Effector memory CD8-positive, alpha-beta T cell (primary cell): ENCODE measurements at regions not wholly inside any gene's neighbourhood (a gene's known extent, or its start where the extent isn't known, plus 50 kb on each side); places are given as distances from the start of the nearest gene placed in this dataset.

Source experiments
- ATAC-seq: fragments of 150-1000 bp; cut with Tn5 transposase; replicated peaks from 2 replicates; pipeline ENCODE4 v1.10.0; 2021; ENCODE audit warnings: mild to moderate bottlenecking, moderate library complexity
- DNase-seq, 3 experiments: peaks; one replicate each; pipeline ENCODE4 v3.0.0; 2021
- H3K27ac Mint-ChIP-seq, 2 donors: one replicate each; pipeline ENCODE4 v1.8.0; 2022; ENCODE audit warnings: mild to moderate bottlenecking in 2 of 2, mixed read lengths in 2 of 2, moderate library complexity in 2 of 2
- H3K27me3 Mint-ChIP-seq, 2 donors: one replicate each; pipeline ENCODE4 v1.8.0; 2022; ENCODE audit warnings: mixed read lengths in 2 of 2
- H3K36me3 Mint-ChIP-seq: one replicate; pipeline ENCODE4 v1.8.0; 2022; ENCODE audit warnings: mild to moderate bottlenecking, moderate library complexity, mixed read lengths; ENCODE audit not compliant: insufficient read depth
- H3K4me1 Mint-ChIP-seq, 2 donors: one replicate each; pipeline ENCODE4 v1.8.0; 2022; ENCODE audit warnings: low read depth in 2 of 2, mixed read lengths in 2 of 2
- H3K4me3 Mint-ChIP-seq, 2 donors: one replicate each; pipeline ENCODE4 v1.8.0; 2022; ENCODE audit warnings: mild to moderate bottlenecking in 2 of 2, mixed read lengths in 2 of 2, moderate library complexity in 2 of 2
- H3K9me3 Mint-ChIP-seq, 2 donors: one replicate each; pipeline ENCODE4 v1.8.0; 2022; ENCODE audit warnings: mixed read lengths in 2 of 2

DNA sequence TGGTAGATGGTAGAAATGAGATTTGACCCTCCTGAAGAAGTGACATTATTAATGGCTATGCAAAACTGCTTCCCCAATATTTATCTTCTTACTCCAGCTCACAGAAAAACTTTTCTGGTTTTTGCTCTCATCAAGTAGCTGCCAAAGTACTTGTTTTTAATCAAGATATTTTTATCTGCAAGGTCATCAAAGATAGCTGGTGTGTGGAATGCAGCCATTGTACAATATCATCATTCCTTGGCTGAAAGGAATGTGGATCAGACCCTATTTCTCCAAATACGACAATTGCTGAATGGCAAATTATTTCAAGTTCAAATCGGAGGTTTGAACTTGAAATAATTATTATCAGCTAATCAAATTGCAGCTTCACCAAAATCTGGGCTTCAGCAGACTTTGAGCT, 126.9 kb upstream of the SLC7A14 start:
- no peak for DNase-seq
- no peaks in the 10 kb centered on the region for H3K36me3 Mint-ChIP-seq
- H3K9me3 Mint-ChIP-seq: peaks cover 0 to 3% of the 10 kb centered on the region in 2 donors
- H3K4me1 Mint-ChIP-seq: no peaks in the 10 kb centered on the region
- H3K4me3 Mint-ChIP-seq: no peak overlapping the region
- no peak overlapping the region for H3K27ac Mint-ChIP-seq
- ATAC-seq: no peak
- H3K27me3 Mint-ChIP-seq: peaks cover 54 to 68% of the 10 kb centered on the region in 2 donors

DNA sequence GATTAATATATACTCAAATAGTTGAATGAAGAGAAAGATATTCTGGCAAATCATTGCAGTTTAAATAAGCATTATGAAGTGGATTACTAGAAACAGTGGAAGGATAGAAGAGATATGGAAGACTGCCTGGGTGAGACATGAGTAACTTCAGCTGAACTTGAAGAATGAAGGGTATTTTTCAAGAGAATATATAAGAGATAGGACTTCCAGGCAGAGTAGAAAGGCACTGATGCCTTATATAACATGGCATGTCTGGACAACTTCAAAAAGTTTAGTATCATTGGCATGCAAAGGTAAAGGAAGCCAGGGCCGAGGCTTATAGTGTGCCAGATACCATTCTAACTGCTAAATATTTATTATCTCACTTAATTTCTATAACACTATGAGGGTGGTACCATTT, 126.5 kb upstream of the SLC7A14 start:
- no peak for DNase-seq
- peaks cover 0 to 3% of the 10 kb centered on the region in 2 donors for H3K9me3 Mint-ChIP-seq
- no peaks in the 10 kb centered on the region for H3K4me1 Mint-ChIP-seq
- H3K4me3 Mint-ChIP-seq: no peak overlapping the region
- no peak overlapping the region for H3K27ac Mint-ChIP-seq
- no peaks in the 10 kb centered on the region for H3K36me3 Mint-ChIP-seq
- peaks cover 55 to 68% of the 10 kb centered on the region in 2 donors for H3K27me3 Mint-ChIP-seq
- no peak for ATAC-seq

DNA sequence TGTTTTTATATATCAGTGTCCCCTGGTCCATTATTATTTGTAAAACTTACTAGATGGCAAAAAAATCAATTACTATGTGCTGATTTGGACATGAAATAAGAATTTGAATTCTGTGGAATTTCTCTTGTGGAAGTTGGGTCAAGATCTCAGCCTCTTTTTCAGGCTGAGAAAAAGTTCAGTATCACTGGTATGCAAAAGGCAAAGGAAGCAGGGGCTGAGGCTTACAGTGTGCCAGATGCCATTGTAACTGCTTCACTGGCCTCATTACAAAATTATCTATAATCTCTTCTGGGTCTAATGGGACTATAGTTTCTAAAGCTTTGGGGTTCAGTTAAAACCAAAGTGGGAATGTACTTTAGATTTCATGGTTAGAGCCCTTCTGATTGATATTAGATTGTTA, 125.9 kb upstream of the SLC7A14 start:
- no peaks in the 10 kb centered on the region for H3K4me1 Mint-ChIP-seq
- peaks cover 0 to 3% of the 10 kb centered on the region in 2 donors for H3K9me3 Mint-ChIP-seq
- peaks cover 53 to 67% of the 10 kb centered on the region in 2 donors for H3K27me3 Mint-ChIP-seq
- no peak for DNase-seq
- H3K27ac Mint-ChIP-seq: no peak overlapping the region
- ATAC-seq: no peak
- H3K4me3 Mint-ChIP-seq: no peak overlapping the region
- no peaks in the 10 kb centered on the region for H3K36me3 Mint-ChIP-seq

DNA sequence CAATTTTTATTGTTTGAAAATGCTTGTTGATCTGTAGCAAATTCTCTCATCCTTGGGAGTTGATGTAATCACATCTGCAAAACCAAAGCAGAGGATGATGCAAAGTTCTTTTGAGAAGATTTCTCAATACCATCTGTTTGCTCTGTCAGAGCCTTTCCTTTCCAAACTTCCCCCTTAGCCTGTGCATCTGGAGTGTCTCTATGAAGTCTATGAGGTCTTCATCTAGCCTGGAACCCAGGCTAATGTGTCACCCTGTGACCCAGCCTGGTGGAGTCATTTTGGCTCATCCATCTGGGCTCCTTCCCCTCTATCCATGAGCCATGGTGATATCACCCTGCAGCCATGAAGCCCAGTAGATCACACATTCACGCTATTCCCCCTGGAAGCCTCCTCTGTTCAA, 123.2 kb upstream of the SLC7A14 start:
- peaks cover 48 to 57% of the 10 kb centered on the region in 2 donors for H3K27me3 Mint-ChIP-seq
- ATAC-seq (no peak), DNase-seq (no peak)
- peaks cover 0 to 5% of the 10 kb centered on the region in 2 donors for H3K9me3 Mint-ChIP-seq
- no peaks in the 10 kb centered on the region for H3K4me1 Mint-ChIP-seq
- no peaks in the 10 kb centered on the region for H3K36me3 Mint-ChIP-seq
- no peak overlapping the region for H3K4me3 Mint-ChIP-seq
- no peak overlapping the region for H3K27ac Mint-ChIP-seq

DNA sequence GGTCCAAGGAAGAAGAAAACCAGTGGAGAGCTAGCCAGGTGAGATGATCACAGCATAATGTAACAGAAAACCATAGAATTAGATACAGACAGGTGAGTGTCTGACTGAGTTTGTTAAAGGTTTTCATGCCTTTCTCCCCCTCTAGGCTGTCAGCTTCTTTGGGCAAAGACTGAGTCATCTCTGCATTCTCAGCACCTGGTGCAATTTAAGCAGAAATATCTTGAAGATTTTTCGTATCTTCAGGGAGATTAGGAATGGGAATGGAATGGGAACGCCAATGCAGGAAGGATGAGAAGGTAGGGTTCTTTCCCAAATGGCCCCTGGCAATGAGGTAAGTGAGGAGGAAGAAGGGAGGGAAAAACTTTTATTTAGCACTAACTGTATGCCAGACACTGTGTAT, 122.0 kb upstream of the SLC7A14 start:
- peaks cover 0 to 5% of the 10 kb centered on the region in 2 donors for H3K9me3 Mint-ChIP-seq
- H3K27ac Mint-ChIP-seq: no peak overlapping the region
- ATAC-seq (no peak), DNase-seq (no peak)
- H3K27me3 Mint-ChIP-seq: peaks cover 48 to 57% of the 10 kb centered on the region in 2 donors
- H3K36me3 Mint-ChIP-seq: no peaks in the 10 kb centered on the region
- no peaks in the 10 kb centered on the region for H3K4me1 Mint-ChIP-seq
- H3K4me3 Mint-ChIP-seq: no peak overlapping the region

DNA sequence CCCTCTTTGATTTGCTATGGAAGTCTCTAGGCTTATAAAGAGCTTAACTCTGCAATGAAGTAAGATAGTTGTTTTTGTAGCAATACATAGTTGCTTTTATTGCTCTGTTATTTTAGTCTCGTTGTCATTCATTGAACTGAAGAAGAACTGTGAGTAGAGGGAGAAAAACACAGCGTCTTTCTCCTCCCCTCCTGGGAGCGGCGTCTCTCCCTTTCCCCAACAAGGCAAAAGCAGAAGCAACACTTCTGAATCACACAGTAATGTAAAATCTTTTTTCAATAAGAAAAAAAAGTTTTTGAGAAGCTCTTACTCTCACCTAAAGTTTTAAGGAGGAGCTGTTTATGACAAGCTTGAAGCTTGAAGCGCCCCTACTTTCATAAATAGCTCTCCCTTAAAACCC, 119.3 kb upstream of the SLC7A14 start:
- no peaks in the 10 kb centered on the region for H3K36me3 Mint-ChIP-seq
- no peak for DNase-seq
- H3K9me3 Mint-ChIP-seq: peaks cover 0 to 5% of the 10 kb centered on the region in 2 donors
- H3K4me3 Mint-ChIP-seq: no peak overlapping the region
- H3K4me1 Mint-ChIP-seq: no peaks in the 10 kb centered on the region
- no peak overlapping the region for H3K27ac Mint-ChIP-seq
- H3K27me3 Mint-ChIP-seq: peaks cover 26 to 46% of the 10 kb centered on the region in 2 donors
- no peak for ATAC-seq

DNA sequence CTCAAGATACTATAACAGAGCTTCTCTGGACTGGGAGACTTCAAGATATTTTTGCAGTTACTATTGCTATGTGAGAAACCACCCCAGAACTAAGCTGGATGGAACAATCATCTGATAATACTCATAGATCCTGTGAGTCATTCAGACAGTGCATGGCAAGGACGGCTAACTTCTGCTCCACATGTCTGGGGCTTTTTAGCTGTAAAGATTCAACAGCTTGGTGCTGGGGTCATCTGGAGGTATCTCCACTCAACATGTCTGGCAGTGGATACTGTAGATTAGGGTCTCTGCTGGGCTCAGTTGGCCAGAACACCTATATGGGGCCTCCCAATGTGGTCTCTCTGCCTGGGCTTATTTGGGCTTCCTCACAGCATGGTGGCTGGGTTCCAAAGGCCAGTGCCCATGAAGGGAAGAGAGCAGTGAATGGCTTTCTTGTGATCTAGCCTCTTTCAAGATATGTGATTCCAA, 117.3 kb upstream of the SLC7A14 start:
- no peak overlapping the region for H3K4me3 Mint-ChIP-seq
- H3K9me3 Mint-ChIP-seq: peaks cover 0 to 2% of the 10 kb centered on the region in 2 donors
- peaks cover 31 to 32% of the 10 kb centered on the region in 2 donors for H3K27me3 Mint-ChIP-seq
- no peaks in the 10 kb centered on the region for H3K36me3 Mint-ChIP-seq
- DNase-seq (no peak), ATAC-seq (no peak)
- no peaks in the 10 kb centered on the region for H3K4me1 Mint-ChIP-seq
- H3K27ac Mint-ChIP-seq: no peak overlapping the region

DNA sequence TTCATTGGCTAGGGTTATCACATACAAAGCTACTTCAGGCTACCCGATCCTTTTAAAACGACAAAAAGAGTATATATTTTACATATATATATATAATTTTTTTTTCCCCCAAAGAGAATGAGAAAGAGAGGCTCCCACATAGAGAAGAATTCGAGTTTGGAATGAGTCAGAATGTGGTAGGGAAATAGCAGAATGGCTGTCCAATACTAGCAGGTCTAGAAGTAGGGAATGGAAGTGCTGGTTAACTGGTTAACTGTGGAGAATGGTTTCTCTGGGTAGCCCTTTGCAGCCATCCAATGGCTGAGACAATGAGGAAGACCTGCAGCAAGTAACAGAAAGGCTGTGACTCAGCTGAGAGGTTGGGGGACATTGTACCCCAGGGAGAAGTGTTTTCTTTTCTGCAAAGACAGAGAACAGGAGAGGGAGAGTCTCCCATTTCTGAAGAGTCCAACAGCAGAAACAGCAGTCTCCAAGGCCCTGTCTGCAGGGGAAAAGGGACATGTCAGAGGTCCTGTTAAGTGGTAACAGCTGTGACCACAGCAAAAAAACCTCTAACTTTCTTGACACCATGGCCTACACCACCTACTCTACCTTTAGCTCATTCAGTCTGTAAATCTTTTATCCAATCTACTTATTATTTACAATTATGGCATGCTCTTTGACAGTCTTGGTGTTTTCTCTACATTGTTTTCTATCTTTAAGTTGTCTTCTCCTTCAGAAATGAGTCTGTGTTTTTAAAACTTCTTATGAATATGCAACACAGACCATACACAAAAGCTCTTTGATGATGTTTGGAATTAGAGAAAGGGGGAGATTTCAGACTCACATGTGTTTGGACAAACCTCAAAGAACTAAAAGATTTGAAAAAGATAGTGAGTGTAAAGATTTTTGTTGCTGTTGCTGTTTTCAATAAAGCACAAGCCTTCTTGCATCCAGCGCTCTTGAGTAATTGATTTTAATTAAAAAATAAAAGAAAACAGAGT, 116.1 kb upstream of the SLC7A14 start:
- Mint-ChIP-seq H3K4me1 (no peaks in the 10 kb centered on the region), H3K4me3 (no peak overlapping the region), H3K9me3 (peaks cover 0 to 2% of the 10 kb centered on the region in 2 donors), H3K27ac (no peak overlapping the region), H3K36me3 (no peaks in the 10 kb centered on the region), H3K27me3 (peaks cover 20 to 22% of the 10 kb centered on the region in 2 donors)
- no peak for DNase-seq
- no peak for ATAC-seq

DNA sequence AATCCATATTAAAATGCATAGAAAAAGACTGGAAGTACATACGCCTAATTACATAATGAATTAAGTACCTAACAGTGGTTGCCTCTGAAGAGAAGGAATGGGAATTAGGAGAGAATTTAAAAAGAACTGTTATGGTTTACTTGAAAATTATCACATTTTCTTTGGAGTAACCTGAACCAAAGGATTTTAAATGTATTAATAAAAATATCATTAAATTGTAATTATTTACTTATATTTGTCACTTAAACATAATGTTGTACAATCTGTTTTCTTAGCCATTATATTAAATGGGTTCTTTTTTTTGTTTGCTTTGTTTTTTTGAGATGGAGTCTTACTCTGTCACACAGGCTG, 114.2 kb upstream of the SLC7A14 start:
- Mint-ChIP-seq H3K9me3 (peaks cover 0 to 2% of the 10 kb centered on the region in 2 donors), H3K27ac (no peak overlapping the region), H3K4me3 (no peak overlapping the region), H3K4me1 (no peaks in the 10 kb centered on the region), H3K36me3 (no peaks in the 10 kb centered on the region), H3K27me3 (peaks cover 9 to 16% of the 10 kb centered on the region in 2 donors)
- no peak for ATAC-seq
- DNase-seq: no peak

DNA sequence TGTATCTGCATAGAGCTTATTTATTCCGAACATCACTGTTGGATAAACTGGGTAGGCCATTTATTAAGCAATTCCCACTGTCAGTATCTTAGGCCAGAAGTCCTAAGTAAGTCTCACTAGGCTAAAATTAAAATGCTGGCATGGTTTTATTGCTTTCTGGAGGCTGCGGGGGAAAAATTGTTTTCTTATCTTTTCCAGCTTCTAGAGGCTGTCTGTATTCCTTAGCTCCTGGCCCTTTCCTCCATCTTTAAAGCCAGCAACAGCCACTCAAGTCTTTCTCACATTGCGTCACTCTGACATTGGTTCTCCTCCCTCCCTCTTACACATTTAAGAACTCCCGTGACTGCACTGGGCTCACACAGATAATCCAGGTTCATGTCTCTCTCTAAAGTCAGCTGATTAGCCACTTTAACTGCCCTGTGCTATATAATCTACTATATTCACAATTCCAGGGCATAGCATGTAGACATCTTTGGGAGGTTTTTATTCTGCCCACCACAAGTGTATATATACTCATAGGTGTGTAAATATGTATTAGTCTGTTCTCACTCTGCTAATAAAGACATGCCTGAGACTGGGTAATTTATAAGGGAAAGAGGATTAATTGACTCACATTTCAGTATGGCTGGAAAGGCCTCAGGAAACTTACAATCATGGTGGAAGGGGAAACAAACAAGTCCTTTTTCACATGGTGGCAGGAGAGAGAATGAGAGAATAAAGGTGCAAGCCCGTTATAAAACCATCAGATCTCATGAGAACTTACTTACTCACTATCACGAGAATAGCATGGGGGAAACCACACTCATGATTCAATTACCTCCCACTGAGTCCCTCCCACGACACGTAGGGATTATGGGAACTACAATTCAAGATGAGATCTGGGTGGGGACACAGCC, 113.5 kb upstream of the SLC7A14 start:
- H3K27ac Mint-ChIP-seq: no peak overlapping the region
- peaks cover 9 to 10% of the 10 kb centered on the region in 2 donors for H3K27me3 Mint-ChIP-seq

DNA sequence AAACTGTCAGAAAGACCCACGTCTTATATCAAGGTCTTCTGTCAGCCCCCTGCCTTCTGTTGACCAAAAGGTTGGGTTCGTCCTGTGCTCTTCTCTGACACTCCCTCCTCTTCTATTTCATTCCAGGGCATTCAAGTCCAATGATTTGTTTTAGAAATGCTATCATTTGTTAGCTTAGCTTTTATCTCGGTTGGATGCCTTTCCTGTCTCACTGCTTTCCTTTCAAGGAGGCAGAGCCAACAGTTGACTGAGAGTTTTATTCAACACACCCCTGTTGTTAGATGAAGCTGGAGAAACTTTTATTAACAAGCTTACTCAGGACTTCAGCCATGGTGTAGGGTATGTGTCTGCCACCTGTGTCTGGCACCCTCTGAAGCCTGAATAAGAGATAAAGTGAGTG, 112.0 kb upstream of the SLC7A14 start:
- Mint-ChIP-seq H3K4me3 (no peak overlapping the region), H3K9me3 (no peaks in the 10 kb centered on the region)
- ATAC-seq: no peak

More for the DNA sequence above, 113.5 kb upstream of the SLC7A14 start:
- no peak for DNase-seq
- Mint-ChIP-seq H3K4me3 (no peak overlapping the region), H3K4me1 (no peaks in the 10 kb centered on the region), H3K9me3 (no peaks in the 10 kb centered on the region), H3K36me3 (no peaks in the 10 kb centered on the region)
- ATAC-seq: no peak

DNA sequence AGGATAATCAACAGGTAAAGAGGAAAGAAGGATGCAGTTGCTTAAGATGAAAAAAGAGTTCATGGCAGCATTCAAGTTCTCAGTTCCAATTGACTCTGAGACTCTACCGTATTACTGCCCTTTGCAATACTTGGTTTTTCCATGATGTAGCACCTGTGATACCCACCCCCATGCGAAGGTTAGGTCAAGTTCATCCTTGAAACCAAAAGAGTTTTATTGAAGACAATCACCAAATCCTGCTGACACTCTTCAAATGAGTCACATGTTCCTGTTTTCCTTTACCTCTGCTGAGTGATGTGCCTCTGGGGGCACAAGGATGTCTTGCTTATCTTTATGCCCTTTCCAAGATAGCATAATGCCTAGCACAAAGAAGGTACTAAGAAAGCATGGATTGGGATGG, 111.3 kb upstream of the SLC7A14 start:
- Mint-ChIP-seq H3K36me3 (no peaks in the 10 kb centered on the region), H3K27me3 (peaks cover 4 to 9% of the 10 kb centered on the region in 2 donors), H3K4me3 (no peak overlapping the region), H3K4me1 (no peaks in the 10 kb centered on the region), H3K27ac (no peak overlapping the region), H3K9me3 (no peaks in the 10 kb centered on the region)
- DNase-seq (no peak), ATAC-seq (no peak)

More for the DNA sequence above, 112.0 kb upstream of the SLC7A14 start:
- no peak for DNase-seq
- Mint-ChIP-seq H3K27ac (no peak overlapping the region), H3K36me3 (no peaks in the 10 kb centered on the region), H3K27me3 (peaks cover 9% of the 10 kb centered on the region in 2 donors), H3K4me1 (no peaks in the 10 kb centered on the region)

DNA sequence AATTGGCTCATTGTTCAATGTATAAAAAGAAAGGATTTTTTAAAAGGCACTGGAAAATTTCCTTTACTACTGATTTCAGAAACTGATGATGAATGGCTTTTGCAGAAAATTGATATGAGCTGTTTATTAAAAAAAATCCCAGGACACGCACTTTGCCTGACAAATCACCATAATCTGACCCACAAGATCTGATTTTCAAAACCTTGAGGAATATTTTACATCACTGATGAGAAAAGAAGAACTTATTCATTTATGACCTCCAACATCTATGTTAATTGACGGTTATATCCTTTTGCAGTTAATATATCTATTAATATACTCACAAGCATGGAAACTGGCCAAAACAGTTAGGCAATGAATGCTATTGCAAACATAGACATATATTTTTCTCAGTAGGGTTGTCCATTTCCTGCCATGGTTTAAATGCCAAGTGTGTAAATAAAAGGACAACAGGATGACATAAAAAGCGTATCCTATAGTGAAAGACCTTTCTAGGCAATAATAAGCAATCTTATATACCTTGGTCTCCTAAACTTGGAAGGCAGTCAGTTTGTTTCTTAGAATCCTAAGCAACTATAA, 109.7 kb upstream of the SLC7A14 start:
- H3K36me3 Mint-ChIP-seq: no peaks in the 10 kb centered on the region
- peaks cover 0 to 9% of the 10 kb centered on the region in 2 donors for H3K27me3 Mint-ChIP-seq
- no peaks in the 10 kb centered on the region for H3K9me3 Mint-ChIP-seq
- ATAC-seq (no peak), DNase-seq (no peak)
- H3K4me1 Mint-ChIP-seq: no peaks in the 10 kb centered on the region
- no peak overlapping the region for H3K27ac Mint-ChIP-seq
- no peak overlapping the region for H3K4me3 Mint-ChIP-seq
